ENCODE measurements at regions not wholly inside any gene's neighbourhood (a gene's known extent, or its start where the extent isn't known, plus 50 kb on each side); places are given as distances from the start of the nearest gene placed in this dataset.

DNA sequence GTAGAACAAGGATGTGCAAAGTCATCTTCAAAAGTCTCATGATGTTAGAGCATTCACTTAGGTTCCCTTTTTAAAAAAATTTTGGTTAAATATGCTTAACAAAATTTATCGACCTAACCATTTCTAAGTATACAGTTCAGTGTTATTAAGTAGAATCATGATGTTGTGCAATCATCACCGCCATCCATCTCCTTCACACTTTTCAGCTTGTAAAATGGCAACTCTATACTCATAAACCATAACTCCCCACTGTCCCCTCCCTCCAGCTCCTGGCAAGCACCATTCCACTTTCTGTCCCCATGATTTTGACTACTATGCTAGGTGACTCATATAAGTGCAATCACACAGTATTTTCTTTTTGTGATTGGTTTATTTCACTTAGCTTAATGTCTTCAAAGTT lies 895.0 kb downstream of the TBL1XR1 start:
- TF ChIP-seq, protein P1, sequence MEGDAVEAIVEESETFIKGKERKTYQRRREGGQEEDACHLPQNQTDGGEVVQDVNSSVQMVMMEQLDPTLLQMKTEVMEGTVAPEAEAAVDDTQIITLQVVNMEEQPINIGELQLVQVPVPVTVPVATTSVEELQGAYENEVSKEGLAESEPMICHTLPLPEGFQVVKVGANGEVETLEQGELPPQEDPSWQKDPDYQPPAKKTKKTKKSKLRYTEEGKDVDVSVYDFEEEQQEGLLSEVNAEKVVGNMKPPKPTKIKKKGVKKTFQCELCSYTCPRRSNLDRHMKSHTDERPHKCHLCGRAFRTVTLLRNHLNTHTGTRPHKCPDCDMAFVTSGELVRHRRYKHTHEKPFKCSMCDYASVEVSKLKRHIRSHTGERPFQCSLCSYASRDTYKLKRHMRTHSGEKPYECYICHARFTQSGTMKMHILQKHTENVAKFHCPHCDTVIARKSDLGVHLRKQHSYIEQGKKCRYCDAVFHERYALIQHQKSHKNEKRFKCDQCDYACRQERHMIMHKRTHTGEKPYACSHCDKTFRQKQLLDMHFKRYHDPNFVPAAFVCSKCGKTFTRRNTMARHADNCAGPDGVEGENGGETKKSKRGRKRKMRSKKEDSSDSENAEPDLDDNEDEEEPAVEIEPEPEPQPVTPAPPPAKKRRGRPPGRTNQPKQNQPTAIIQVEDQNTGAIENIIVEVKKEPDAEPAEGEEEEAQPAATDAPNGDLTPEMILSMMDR (conservative IDR thresholded peaks at IDR 0.05; ENCODE audit: low read depth, low read length) = no peak
- no peak for TF ChIP-seq EZH2 (IDR thresholded peaks at IDR 0.05; ENCODE audit: borderline replicate concordance, low read depth, low read length, poor library complexity, severe bottlenecking)
